ENCODE measurements at regions not wholly inside any gene's neighbourhood (a gene's known extent, or its start where the extent isn't known, plus 50 kb on each side); places are given as distances from the start of the nearest gene placed in this dataset.

- Histone ChIP-seq H3K9me3 (ENCODE audit: insufficient read depth, low read depth, low read length) (no peaks in the 10 kb centered on the region), H3K36me3 (ENCODE audit: insufficient read depth, low read length) (no peaks in the 10 kb centered on the region), H3K4me3 (ENCODE audit: insufficient read depth, low read depth, low read length) (no peak overlapping the region), H3K79me2 (ENCODE audit: insufficient read depth, low read length) (no peaks in the 10 kb centered on the region), H3K4me2 (ENCODE audit: low read length) (no peak overlapping the region), H3K27me3 (ENCODE audit: insufficient read depth, low read length) (no peaks in the 10 kb centered on the region), H3K27ac (ENCODE audit: low read depth, low read length) (no peak overlapping the region), H2AFZ (ENCODE audit: low read depth, low read length) (no peak overlapping the region), H3K9ac (ENCODE audit: low read length) (no peak overlapping the region), H4K20me1 (ENCODE audit: insufficient read depth, low read length) (no peaks in the 10 kb centered on the region), H3K4me1 (ENCODE audit: insufficient read depth, low read length) (peaks cover 18% of the 10 kb centered on the region)
- peaks cover 24% of the 10 kb centered on the region for H3K4me1 Mint-ChIP-seq (ENCODE audit: low read depth, unreplicated experiment)
- DNase-seq (ENCODE audit: low read depth) (no peak), FAIRE-seq (no peak)
- no peak overlapping the region for H3K4me3 Mint-ChIP-seq (ENCODE audit: unreplicated experiment)
- H3K36me3 Mint-ChIP-seq (ENCODE audit: low read depth, unreplicated experiment), result no peaks in the 10 kb centered on the region
- TF ChIP-seq, protein P1, sequence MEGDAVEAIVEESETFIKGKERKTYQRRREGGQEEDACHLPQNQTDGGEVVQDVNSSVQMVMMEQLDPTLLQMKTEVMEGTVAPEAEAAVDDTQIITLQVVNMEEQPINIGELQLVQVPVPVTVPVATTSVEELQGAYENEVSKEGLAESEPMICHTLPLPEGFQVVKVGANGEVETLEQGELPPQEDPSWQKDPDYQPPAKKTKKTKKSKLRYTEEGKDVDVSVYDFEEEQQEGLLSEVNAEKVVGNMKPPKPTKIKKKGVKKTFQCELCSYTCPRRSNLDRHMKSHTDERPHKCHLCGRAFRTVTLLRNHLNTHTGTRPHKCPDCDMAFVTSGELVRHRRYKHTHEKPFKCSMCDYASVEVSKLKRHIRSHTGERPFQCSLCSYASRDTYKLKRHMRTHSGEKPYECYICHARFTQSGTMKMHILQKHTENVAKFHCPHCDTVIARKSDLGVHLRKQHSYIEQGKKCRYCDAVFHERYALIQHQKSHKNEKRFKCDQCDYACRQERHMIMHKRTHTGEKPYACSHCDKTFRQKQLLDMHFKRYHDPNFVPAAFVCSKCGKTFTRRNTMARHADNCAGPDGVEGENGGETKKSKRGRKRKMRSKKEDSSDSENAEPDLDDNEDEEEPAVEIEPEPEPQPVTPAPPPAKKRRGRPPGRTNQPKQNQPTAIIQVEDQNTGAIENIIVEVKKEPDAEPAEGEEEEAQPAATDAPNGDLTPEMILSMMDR (IDR thresholded peaks at IDR 0.05; ENCODE audit: insufficient read depth, low read depth, low read length), result no peak
- TF ChIP-seq EZH2 (IDR thresholded peaks at IDR 0.05; ENCODE audit: insufficient read depth, low read length), result no peak
- H3K27me3 Mint-ChIP-seq (ENCODE audit: low read depth, unreplicated experiment), result no peaks in the 10 kb centered on the region
- H3K9me3 Mint-ChIP-seq (ENCODE audit: unreplicated experiment), result no peaks in the 10 kb centered on the region
- no peak overlapping the region for H3K27ac Mint-ChIP-seq (ENCODE audit: unreplicated experiment)
These were observed 624.2 kb downstream of the COL12A1 start for GRCh38 chr6:74581681-74582080.

GRCh38 chr6:74579794-74580193, 626.1 kb downstream of the COL12A1 start:
- no peak for TF ChIP-seq EZH2 (IDR thresholded peaks at IDR 0.05; ENCODE audit: insufficient read depth, low read length)
- TF ChIP-seq, protein P1 (IDR thresholded peaks at IDR 0.05; ENCODE audit: insufficient read depth, low read depth, low read length), result no peak
- no peak overlapping the region for H3K4me3 Mint-ChIP-seq (ENCODE audit: unreplicated experiment)
- Histone ChIP-seq H3K4me3 (ENCODE audit: insufficient read depth, low read depth, low read length) (no peak overlapping the region), H3K27ac (ENCODE audit: low read depth, low read length) (no peak overlapping the region), H3K4me1 (ENCODE audit: insufficient read depth, low read length) (peaks cover 18% of the 10 kb centered on the region), H3K9me3 (ENCODE audit: insufficient read depth, low read depth, low read length) (no peaks in the 10 kb centered on the region), H3K36me3 (ENCODE audit: insufficient read depth, low read length) (no peaks in the 10 kb centered on the region), H4K20me1 (ENCODE audit: insufficient read depth, low read length) (no peaks in the 10 kb centered on the region), H3K4me2 (ENCODE audit: low read length) (no peak overlapping the region), H2AFZ (ENCODE audit: low read depth, low read length) (no peak overlapping the region), H3K27me3 (ENCODE audit: insufficient read depth, low read length) (no peaks in the 10 kb centered on the region), H3K79me2 (ENCODE audit: insufficient read depth, low read length) (no peaks in the 10 kb centered on the region), H3K9ac (ENCODE audit: low read length) (no peak overlapping the region)
- H3K36me3 Mint-ChIP-seq (ENCODE audit: low read depth, unreplicated experiment), result no peaks in the 10 kb centered on the region
- no peaks in the 10 kb centered on the region for H3K9me3 Mint-ChIP-seq (ENCODE audit: unreplicated experiment)
- DNase-seq (ENCODE audit: low read depth) (no peak), FAIRE-seq (no peak)
- peaks cover 20% of the 10 kb centered on the region for H3K4me1 Mint-ChIP-seq (ENCODE audit: low read depth, unreplicated experiment)
- H3K27me3 Mint-ChIP-seq (ENCODE audit: low read depth, unreplicated experiment), result no peaks in the 10 kb centered on the region
- H3K27ac Mint-ChIP-seq (ENCODE audit: unreplicated experiment), result no peak overlapping the region

DNA sequence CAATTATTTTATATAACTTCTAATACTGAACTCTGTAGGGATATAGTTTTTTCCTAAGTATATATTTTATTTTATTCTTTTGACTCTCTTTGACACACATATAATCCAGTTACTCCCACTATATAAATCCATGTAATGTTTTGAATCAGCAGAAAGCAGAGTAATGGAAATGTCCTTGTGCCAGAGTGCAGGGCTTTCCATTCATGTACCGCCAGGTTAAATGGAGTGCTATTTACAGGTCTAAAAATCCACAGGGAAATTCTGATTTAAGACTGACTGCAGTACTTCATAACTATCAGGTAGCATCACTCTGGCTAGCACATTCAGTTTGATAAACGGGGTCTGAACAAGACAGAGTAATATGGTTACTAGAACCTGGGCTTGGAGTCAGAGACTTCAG, 626.8 kb downstream of the COL12A1 start:
- no peak for TF ChIP-seq EZH2 (IDR thresholded peaks at IDR 0.05; ENCODE audit: insufficient read depth, low read length)
- TF ChIP-seq, protein P1 (IDR thresholded peaks at IDR 0.05; ENCODE audit: insufficient read depth, low read depth, low read length), result no peak
- H3K27ac ChIP-seq (ENCODE audit: low read depth, low read length), result peak overlapping the region; percentile 59
- Mint-ChIP-seq H3K4me1 (ENCODE audit: low read depth, unreplicated experiment) (peaks cover 20% of the 10 kb centered on the region), H3K4me3 (ENCODE audit: unreplicated experiment) (no peak overlapping the region), H3K9me3 (ENCODE audit: unreplicated experiment) (no peaks in the 10 kb centered on the region), H3K27ac (ENCODE audit: unreplicated experiment) (no peak overlapping the region), H3K36me3 (ENCODE audit: low read depth, unreplicated experiment) (no peaks in the 10 kb centered on the region), H3K27me3 (ENCODE audit: low read depth, unreplicated experiment) (no peaks in the 10 kb centered on the region)
- H3K9ac ChIP-seq (ENCODE audit: low read length), result no peak overlapping the region
- H2AFZ ChIP-seq (ENCODE audit: low read depth, low read length), result no peak overlapping the region
- no peaks in the 10 kb centered on the region for H3K36me3 ChIP-seq (ENCODE audit: insufficient read depth, low read length)
- H3K4me2 ChIP-seq (ENCODE audit: low read length), result no peak overlapping the region
- no peak overlapping the region for H3K4me3 ChIP-seq (ENCODE audit: insufficient read depth, low read depth, low read length)
- H4K20me1 ChIP-seq (ENCODE audit: insufficient read depth, low read length), result no peaks in the 10 kb centered on the region
- H3K4me1 ChIP-seq (ENCODE audit: insufficient read depth, low read length), result peaks cover 18% of the 10 kb centered on the region
- H3K27me3 ChIP-seq (ENCODE audit: insufficient read depth, low read length), result no peaks in the 10 kb centered on the region
- H3K9me3 ChIP-seq (ENCODE audit: insufficient read depth, low read depth, low read length), result no peaks in the 10 kb centered on the region
- FAIRE-seq (no peak), DNase-seq (ENCODE audit: low read depth) (peak; percentile 11)
- no peaks in the 10 kb centered on the region for H3K79me2 ChIP-seq (ENCODE audit: insufficient read depth, low read length)

Measured in astrocyte (in vitro differentiated cells and primary cell).